Natural killer cell (primary cell): ENCODE measurements at regions not wholly inside any gene's neighbourhood (a gene's known extent, or its start where the extent isn't known, plus 50 kb on each side); places are given as distances from the start of the nearest gene placed in this dataset.

Experiments
- ATAC-seq, 3 donors: fragments of 150-1000 bp in 2 of 3; fragments of 200-7000 bp in 1 of 3; cut with Tn5 transposase; 1 replicate in 1 of 3; 2 replicates in 2 of 3; pipeline ENCODE4 v1.10.0; 2021; ENCODE audit warnings: mild to moderate bottlenecking in 2 of 3, moderate library complexity in 2 of 3
- DNase-seq, 2 donors: peaks; one replicate each; pipeline versions ENCODE4 v3.0.0 to v3.0.0-alpha.2; 2013 to 2021; ENCODE audit warnings: mixed read lengths in 1 of 2
- H3K27ac ChIP-seq: one replicate; pipeline ENCODE4 v1.5.1; 2013; ENCODE audit warnings: mild to moderate bottlenecking, low read length
- H3K27me3 ChIP-seq: one replicate; pipeline ENCODE4 v1.6.1; 2013; ENCODE audit warnings: low read length; ENCODE audit not compliant: control insufficient read depth, insufficient read depth
- H3K36me3 ChIP-seq: one replicate; pipeline ENCODE4 v1.6.1; 2013; ENCODE audit warnings: low read length; ENCODE audit not compliant: control insufficient read depth, insufficient read depth
- H3K4me1 ChIP-seq: one replicate; pipeline ENCODE4 v1.6.1; 2013; ENCODE audit warnings: low read length; ENCODE audit not compliant: control insufficient read depth, insufficient read depth
- H3K4me3 ChIP-seq: one replicate; pipeline ENCODE4 v1.5.1; 2013; ENCODE audit warnings: low read length
- H3K9me3 ChIP-seq: one replicate; pipeline ENCODE4 v1.6.1; 2013; ENCODE audit warnings: low read length; ENCODE audit not compliant: control insufficient read depth, insufficient read depth
- H3K27ac Mint-ChIP-seq, 2 donors: one replicate each; pipeline ENCODE4 v1.8.0; 2022; ENCODE audit warnings: mild to moderate bottlenecking in 2 of 2, mixed read lengths in 2 of 2, moderate library complexity in 1 of 2
- H3K27me3 Mint-ChIP-seq, 2 donors: one replicate each; pipeline ENCODE4 v1.8.0; 2022; ENCODE audit warnings: low read depth in 2 of 2, mixed read lengths in 2 of 2
- H3K36me3 Mint-ChIP-seq: one replicate; pipeline ENCODE4 v1.8.0; 2022; ENCODE audit warnings: mixed read lengths
- H3K4me1 Mint-ChIP-seq, 2 donors: one replicate each; pipeline ENCODE4 v1.8.0; 2022; ENCODE audit warnings: mixed read lengths in 2 of 2
- H3K4me3 Mint-ChIP-seq: one replicate; pipeline ENCODE4 v1.8.0; 2022; ENCODE audit warnings: mild to moderate bottlenecking, moderate library complexity, mixed read lengths
- H3K9me3 Mint-ChIP-seq, 2 donors: one replicate each; pipeline ENCODE4 v1.8.0; 2022; ENCODE audit warnings: mixed read lengths in 2 of 2
- CTCF ChIP-seq: fragments of 200-600 bp; IDR thresholded peaks from one replicate; pipeline ENCODE4 v1.8.0; 2022; ENCODE audit warnings: antibody characterized with exemption
- WGBS: methylation state at CpG from one replicate; pipeline ENCODE4 v1.1.7; 2013; ENCODE audit warnings: missing lambda C conversion rate; ENCODE audit not compliant: insufficient coverage; 5-methylcytosine and 5-hydroxymethylcytosine counted together
- intact Hi-C: fragments of 100-400 bp; cut with micrococcal nuclease; formaldehyde crosslinking; loops from one replicate; pipeline ENCODE4 v1.14.2; 2022

GRCh38 chr5:34533582-34534522 lies 122.3 kb upstream of the RAI14 start:
- H3K36me3 Mint-ChIP-seq: no peaks in the 10 kb centered on the region
- H3K27ac ChIP-seq: no peak overlapping the region
- no peaks in the 10 kb centered on the region for H3K4me1 ChIP-seq
- no peaks in the 10 kb centered on the region for H3K36me3 ChIP-seq
- H3K4me3 Mint-ChIP-seq: no peak overlapping the region
- DNase-seq (no peak), ATAC-seq (no peak)
- H3K4me1 Mint-ChIP-seq: no peaks in the 10 kb centered on the region
- no peak for TF ChIP-seq CTCF
- 70% methylated on average over 4 of the region's 4 CpGs for WGBS
- peaks cover 7 to 8% of the 10 kb centered on the region in 2 donors for H3K27me3 Mint-ChIP-seq
- no peaks in the 10 kb centered on the region for H3K27me3 ChIP-seq
- intact Hi-C loops: no loop called here
- no peaks in the 10 kb centered on the region for H3K9me3 ChIP-seq
- H3K27ac Mint-ChIP-seq: no peak overlapping the region
- no peak overlapping the region for H3K4me3 ChIP-seq
- H3K9me3 Mint-ChIP-seq: no peaks in the 10 kb centered on the region

GRCh38 chr5:34534523-34535103 lies 121.5 kb upstream of the RAI14 start:
- intact Hi-C loops: no loop called here
- no peak overlapping the region for H3K4me3 Mint-ChIP-seq
- no peak for TF ChIP-seq CTCF

GRCh38 chr5:34535433-34535832 lies 120.7 kb upstream of the RAI14 start:
- no peaks in the 10 kb centered on the region for H3K36me3 Mint-ChIP-seq

More at GRCh38 chr5:34534523-34535103, 121.5 kb upstream of the RAI14 start:
- no peaks in the 10 kb centered on the region for H3K4me1 Mint-ChIP-seq
- no peaks in the 10 kb centered on the region for H3K36me3 Mint-ChIP-seq
- no peaks in the 10 kb centered on the region for H3K36me3 ChIP-seq
- H3K4me3 ChIP-seq: no peak overlapping the region
- no peak overlapping the region for H3K27ac Mint-ChIP-seq
- H3K27me3 Mint-ChIP-seq: peaks cover 13 to 15% of the 10 kb centered on the region in 2 donors
- no peaks in the 10 kb centered on the region for H3K9me3 Mint-ChIP-seq
- DNase-seq (no peak), ATAC-seq (no peak)
- no peak overlapping the region for H3K27ac ChIP-seq
- no peaks in the 10 kb centered on the region for H3K4me1 ChIP-seq
- H3K9me3 ChIP-seq: no peaks in the 10 kb centered on the region
- H3K27me3 ChIP-seq: peaks cover 3% of the 10 kb centered on the region
- WGBS: 85% methylated on average over 4 of the region's 4 CpGs

More at GRCh38 chr5:34535433-34535832, 120.7 kb upstream of the RAI14 start:
- Histone ChIP-seq H3K4me3 (no peak overlapping the region), H3K27ac (no peak overlapping the region), H3K27me3 (peaks cover 3% of the 10 kb centered on the region), H3K36me3 (no peaks in the 10 kb centered on the region), H3K9me3 (no peaks in the 10 kb centered on the region), H3K4me1 (no peaks in the 10 kb centered on the region)
- no peaks in the 10 kb centered on the region for H3K4me1 Mint-ChIP-seq
- no peak overlapping the region for H3K4me3 Mint-ChIP-seq
- no peak for TF ChIP-seq CTCF
- intact Hi-C loops: no loop called here
- H3K27me3 Mint-ChIP-seq: peaks cover 17 to 23% of the 10 kb centered on the region in 2 donors
- no peak overlapping the region for H3K27ac Mint-ChIP-seq
- ATAC-seq (no peak), DNase-seq (no peak)
- H3K9me3 Mint-ChIP-seq: no peaks in the 10 kb centered on the region
- 80% methylated on average over 1 of the region's 1 CpG for WGBS
